Trophoblast cell (in vitro differentiated cells and primary cell): ENCODE measurements at regions not wholly inside any gene's neighbourhood (a gene's known extent, or its start where the extent isn't known, plus 50 kb on each side); places are given as distances from the start of the nearest gene placed in this dataset.
A peak's percentile ranks its signal among the peaks of the same experiment; 100 is the strongest.

Experiments used
- DNase-seq, 2 donors: peaks; one replicate each; pipeline ENCODE4 v3.0.0-alpha.2; 2016
- H2AFZ ChIP-seq: 2 replicates; pipeline ENCODE4 v1.6.1; 2013; ENCODE audit warnings: low read length, moderate library complexity, mild to moderate bottlenecking; ENCODE audit not compliant: insufficient read depth, poor library complexity
- H2AK5ac ChIP-seq: 2 replicates; pipeline ENCODE4 v1.6.1; 2013; ENCODE audit warnings: mild to moderate bottlenecking, low read length
- H2BK120ac ChIP-seq: 2 replicates; pipeline ENCODE4 v1.6.1; 2013; ENCODE audit warnings: low read length, mild to moderate bottlenecking, moderate library complexity; ENCODE audit not compliant: insufficient read depth, poor library complexity
- H2BK12ac ChIP-seq: 2 replicates; pipeline ENCODE4 v1.6.1; 2013; ENCODE audit warnings: mild to moderate bottlenecking, low read length, moderate library complexity
- H2BK5ac ChIP-seq: 2 replicates; pipeline ENCODE4 v1.6.1; 2013; ENCODE audit warnings: low read length, low read depth, moderate library complexity, mild to moderate bottlenecking; ENCODE audit not compliant: poor library complexity
- H3K14ac ChIP-seq: 2 replicates; pipeline ENCODE4 v1.6.1; 2013; ENCODE audit warnings: mild to moderate bottlenecking, low read length
- H3K18ac ChIP-seq: 2 replicates; pipeline ENCODE4 v1.6.1; 2013; ENCODE audit warnings: mild to moderate bottlenecking, low read length
- H3K23ac ChIP-seq: 2 replicates; pipeline ENCODE4 v1.6.1; 2013; ENCODE audit warnings: low read length
- H3K27ac ChIP-seq: 2 replicates; pipeline ENCODE4 v1.5.1; 2013; ENCODE audit warnings: low read depth, mild to moderate bottlenecking, inconsistent platforms, low read length, moderate library complexity
- H3K27me3 ChIP-seq: 2 replicates; pipeline ENCODE4 v1.6.1; 2013; ENCODE audit warnings: inconsistent platforms, mild to moderate bottlenecking, low read length, moderate library complexity; ENCODE audit not compliant: insufficient read depth
- H3K36me3 ChIP-seq, 2 experiments: 1 replicate in 1 of 2; 2 replicates in 1 of 2; pipeline ENCODE4 v1.6.1; 2013; ENCODE audit warnings: low read length in 2 of 2, mild to moderate bottlenecking in 2 of 2, moderate library complexity in 1 of 2; ENCODE audit not compliant: insufficient read depth in 2 of 2, control insufficient read depth in 1 of 2
- H3K4ac ChIP-seq: 2 replicates; pipeline ENCODE4 v1.6.1; 2013; ENCODE audit warnings: low read depth, mild to moderate bottlenecking, low read length, moderate library complexity
- H3K4me1 ChIP-seq, 2 experiments: 1 replicate in 1 of 2; 2 replicates in 1 of 2; pipeline ENCODE4 v1.6.1; 2013; ENCODE audit warnings: low read length in 2 of 2, mild to moderate bottlenecking in 2 of 2, moderate library complexity in 1 of 2; ENCODE audit not compliant: insufficient read depth in 2 of 2, control insufficient read depth in 1 of 2
- H3K4me2 ChIP-seq: 2 replicates; pipeline ENCODE4 v1.6.1; 2013; ENCODE audit warnings: inconsistent platforms, mild to moderate bottlenecking, low read length, moderate library complexity
- H3K4me3 ChIP-seq: 2 replicates; pipeline ENCODE4 v1.5.1; 2013; ENCODE audit warnings: mild to moderate bottlenecking, low read depth, low read length, inconsistent platforms
- H3K79me1 ChIP-seq: one replicate; pipeline ENCODE4 v1.6.1; 2013; ENCODE audit warnings: low read length
- H3K79me2 ChIP-seq: 2 replicates; pipeline ENCODE4 v1.6.1; 2013; ENCODE audit warnings: low read length, mild to moderate bottlenecking; ENCODE audit not compliant: control insufficient read depth, insufficient read depth, poor library complexity
- H3K9ac ChIP-seq: 2 replicates; pipeline ENCODE4 v1.6.1; 2013; ENCODE audit warnings: mild to moderate bottlenecking, low read length
- H3K9me3 ChIP-seq: 2 replicates; pipeline ENCODE4 v1.6.1; 2013; ENCODE audit warnings: low read depth, mild to moderate bottlenecking, control low read depth, inconsistent platforms, low read length; ENCODE audit not compliant: insufficient read depth
- H4K12ac ChIP-seq: 2 replicates; pipeline ENCODE4 v1.6.1; 2013; ENCODE audit warnings: low read depth, mild to moderate bottlenecking, low read length, moderate library complexity
- H4K8ac ChIP-seq: 2 replicates; pipeline ENCODE4 v1.6.1; 2013; ENCODE audit warnings: low read depth, mild to moderate bottlenecking, low read length, moderate library complexity
- H4K91ac ChIP-seq: one replicate; pipeline ENCODE4 v1.6.1; 2013; ENCODE audit warnings: low read depth, mild to moderate bottlenecking, low read length, moderate library complexity
- WGBS: extraction: QIAGEN DNeasy Blood & Tissue Kit; methylation state at CpG from one replicate; pipeline ENCODE4 v1.1.7; 2013; ENCODE audit warnings: missing lambda C conversion rate; ENCODE audit not compliant: insufficient read length, insufficient coverage; ENCODE audit errors: extremely low coverage; 5-methylcytosine and 5-hydroxymethylcytosine counted together

- H3K23ac ChIP-seq: no peak overlapping the region
- no peak overlapping the region for H3K9ac ChIP-seq
- H3K9me3 ChIP-seq: peaks cover 2% of the 10 kb centered on the region
- H3K4me2 ChIP-seq: no peak overlapping the region
- H3K18ac ChIP-seq: no peak overlapping the region
- H3K79me2 ChIP-seq: no peaks in the 10 kb centered on the region
- no peak overlapping the region for H3K27ac ChIP-seq
- no peaks in the 10 kb centered on the region for H3K79me1 ChIP-seq
- no peak overlapping the region for H4K8ac ChIP-seq
- H3K14ac ChIP-seq: no peak overlapping the region
- no peaks in the 10 kb centered on the region for H3K36me3 ChIP-seq
- H2AFZ ChIP-seq: no peak overlapping the region
- no peak overlapping the region for H2BK5ac ChIP-seq
- no peak overlapping the region for H3K4ac ChIP-seq
- no peak overlapping the region for H4K12ac ChIP-seq
- no CpG with 5 or more reads among the region's 27 CpGs for WGBS
- H3K4me1 ChIP-seq: no peaks in the 10 kb centered on the region
- H4K91ac ChIP-seq: no peak overlapping the region
- no peaks in the 10 kb centered on the region for H3K27me3 ChIP-seq
- no peak overlapping the region for H3K4me3 ChIP-seq
- no peak overlapping the region for H2AK5ac ChIP-seq
- H2BK12ac ChIP-seq: no peak overlapping the region
- no peak overlapping the region for H2BK120ac ChIP-seq
- peak in 1 of 2 donors; percentile 48 for DNase-seq
Observed at GRCh38 chr22:27420817-27421361, 380.7 kb downstream of the MN1 start.

- H3K9me3 ChIP-seq: no peaks in the 10 kb centered on the region
- no peaks in the 10 kb centered on the region for H3K36me3 ChIP-seq
- no peaks in the 10 kb centered on the region for H3K4me1 ChIP-seq
- no peak overlapping the region for H2BK12ac ChIP-seq
- no peak overlapping the region for H4K91ac ChIP-seq
- no peak overlapping the region for H4K12ac ChIP-seq
- H3K79me1 ChIP-seq: no peaks in the 10 kb centered on the region
- H3K4ac ChIP-seq: no peak overlapping the region
- H3K4me3 ChIP-seq: no peak overlapping the region
- no peaks in the 10 kb centered on the region for H3K79me2 ChIP-seq
- no peak for DNase-seq
- no peak overlapping the region for H3K27ac ChIP-seq
- H3K4me2 ChIP-seq: no peak overlapping the region
- H3K14ac ChIP-seq: no peak overlapping the region
- no peak overlapping the region for H2BK5ac ChIP-seq
- H2BK120ac ChIP-seq: no peak overlapping the region
- H3K18ac ChIP-seq: no peak overlapping the region
- no peak overlapping the region for H3K9ac ChIP-seq
- no peak overlapping the region for H3K23ac ChIP-seq
- no peak overlapping the region for H4K8ac ChIP-seq
- H2AFZ ChIP-seq: no peak overlapping the region
- H3K27me3 ChIP-seq: no peaks in the 10 kb centered on the region
- no peak overlapping the region for H2AK5ac ChIP-seq
Observed at GRCh38 chr22:27422442-27422841, 379.1 kb downstream of the MN1 start.

DNA sequence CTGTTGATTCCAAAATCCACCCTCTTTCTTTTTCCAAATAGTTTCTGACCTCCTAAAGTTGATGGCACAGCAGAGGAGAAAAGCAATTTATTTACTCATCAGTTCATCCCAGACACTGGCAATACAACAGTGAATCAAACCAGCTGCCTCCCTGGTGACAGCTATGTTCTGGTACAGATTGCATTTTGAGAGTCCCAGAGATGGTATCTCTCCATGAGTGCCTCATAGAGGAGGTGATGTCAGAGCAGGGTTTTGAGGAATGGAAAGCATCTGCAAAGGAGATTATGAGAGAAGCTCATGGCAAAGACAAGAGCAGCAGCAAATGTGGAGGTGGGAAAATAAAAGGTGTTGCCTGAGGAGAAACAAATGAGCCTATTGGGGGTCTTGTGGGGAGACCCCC is 377.2 kb downstream of the MN1 start:
- no peak overlapping the region for H2AFZ ChIP-seq
- H3K36me3 ChIP-seq: no peaks in the 10 kb centered on the region
- no peak overlapping the region for H3K18ac ChIP-seq
- no peaks in the 10 kb centered on the region for H3K9me3 ChIP-seq
- H3K4ac ChIP-seq: no peak overlapping the region
- H3K27me3 ChIP-seq: no peaks in the 10 kb centered on the region
- H3K79me2 ChIP-seq: no peaks in the 10 kb centered on the region
- H3K4me2 ChIP-seq: no peak overlapping the region
- no peak overlapping the region for H3K14ac ChIP-seq
- H4K91ac ChIP-seq: no peak overlapping the region
- H3K27ac ChIP-seq: no peak overlapping the region
- DNase-seq: peak; percentile 60 to 86
- no peaks in the 10 kb centered on the region for H3K79me1 ChIP-seq
- H4K12ac ChIP-seq: no peak overlapping the region
- H3K4me3 ChIP-seq: no peak overlapping the region
- H2BK120ac ChIP-seq: no peak overlapping the region
- no peaks in the 10 kb centered on the region for H3K4me1 ChIP-seq
- no peak overlapping the region for H2BK12ac ChIP-seq
- H3K9ac ChIP-seq: no peak overlapping the region
- no peak overlapping the region for H3K23ac ChIP-seq
- no peak overlapping the region for H2BK5ac ChIP-seq
- no peak overlapping the region for H2AK5ac ChIP-seq
- no peak overlapping the region for H4K8ac ChIP-seq

GRCh38 chr22:27429476-27429875 is 372.1 kb downstream of the MN1 start:
- Histone ChIP-seq H3K4ac (no peak overlapping the region), H2BK120ac (no peak overlapping the region), H3K9ac (no peak overlapping the region), H3K4me1 (peaks cover 22 to 27% of the 10 kb centered on the region in 2 experiments), H2AK5ac (no peak overlapping the region), H4K12ac (no peak overlapping the region), H2BK5ac (no peak overlapping the region), H3K27ac (no peak overlapping the region), H3K4me2 (no peak overlapping the region), H3K79me2 (no peaks in the 10 kb centered on the region), H2AFZ (no peak overlapping the region), H2BK12ac (no peak overlapping the region), H4K8ac (no peak overlapping the region), H3K4me3 (no peak overlapping the region), H3K36me3 (no peaks in the 10 kb centered on the region), H3K79me1 (peaks cover 22% of the 10 kb centered on the region), H3K27me3 (no peaks in the 10 kb centered on the region), H4K91ac (no peak overlapping the region), H3K14ac (no peak overlapping the region), H3K23ac (no peak overlapping the region), H3K9me3 (peaks cover 6% of the 10 kb centered on the region), H3K18ac (no peak overlapping the region)
- 100% methylated on average over 5 of the region's 10 CpGs for WGBS
- DNase-seq: no peak
